Memory B cell (primary cell): ENCODE measurements at regions not wholly inside any gene's neighbourhood (a gene's known extent, or its start where the extent isn't known, plus 50 kb on each side); places are given as distances from the start of the nearest gene placed in this dataset.
"Not testable (repeated sequence)": the region's sequence is repeated elsewhere in the genome, so short reads cannot be mapped to it uniquely, and the experiment has no call there.

Experiments used
- ATAC-seq: fragments of 150-1000 bp; cut with Tn5 transposase; 2 replicates; pipeline ENCODE4 v1.10.0; 2021; ENCODE audit warnings: low read depth, mild to moderate bottlenecking, moderate library complexity
- DNase-seq, 2 donors: peaks; one replicate each; pipeline ENCODE4 v3.0.0; 2022; ENCODE audit warnings: low spot score in 2 of 2
- H3K27ac Mint-ChIP-seq: one replicate; pipeline ENCODE4 v1.8.0; 2022; ENCODE audit warnings: mild to moderate bottlenecking, moderate library complexity, mixed read lengths
- H3K27me3 Mint-ChIP-seq: one replicate; pipeline ENCODE4 v1.8.0; 2022; ENCODE audit warnings: mixed read lengths
- H3K36me3 Mint-ChIP-seq: one replicate; pipeline ENCODE4 v1.8.0; 2022; ENCODE audit warnings: mild to moderate bottlenecking, mixed read lengths
- H3K4me1 Mint-ChIP-seq: one replicate; pipeline ENCODE4 v1.8.0; 2022; ENCODE audit warnings: mixed read lengths
- H3K4me3 Mint-ChIP-seq: one replicate; pipeline ENCODE4 v1.8.0; 2022; ENCODE audit warnings: mild to moderate bottlenecking, moderate library complexity, mixed read lengths
- H3K9me3 Mint-ChIP-seq: one replicate; pipeline ENCODE4 v1.8.0; 2022; ENCODE audit warnings: mixed read lengths

DNA sequence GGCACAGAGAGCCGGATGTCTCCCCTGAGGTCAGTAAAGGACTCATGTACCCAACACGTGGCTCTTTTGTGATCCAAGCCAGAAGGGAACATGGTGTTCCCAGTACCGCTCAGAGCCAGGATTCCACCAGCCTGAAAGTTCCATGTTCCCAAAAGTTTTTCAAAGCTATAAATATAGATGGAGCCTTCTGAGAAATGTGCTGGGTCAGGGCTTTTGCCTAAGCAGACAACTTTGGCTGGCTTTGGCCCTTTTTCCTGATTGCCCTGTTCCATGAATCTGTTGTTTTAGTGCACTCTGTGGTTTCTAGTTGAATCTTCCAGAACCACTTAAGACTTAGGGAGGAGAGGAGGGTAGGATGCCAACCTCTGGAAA is 128.5 kb upstream of the HS3ST2 start:
- Mint-ChIP-seq H3K36me3 (no peaks in the 10 kb centered on the region), H3K4me1 (peaks cover 8% of the 10 kb centered on the region), H3K27me3 (peaks cover 2% of the 10 kb centered on the region), H3K27ac (no peak overlapping the region), H3K9me3 (peaks cover 2% of the 10 kb centered on the region), H3K4me3 (no peak overlapping the region)
- DNase-seq (no peak), ATAC-seq (no peak)

DNA sequence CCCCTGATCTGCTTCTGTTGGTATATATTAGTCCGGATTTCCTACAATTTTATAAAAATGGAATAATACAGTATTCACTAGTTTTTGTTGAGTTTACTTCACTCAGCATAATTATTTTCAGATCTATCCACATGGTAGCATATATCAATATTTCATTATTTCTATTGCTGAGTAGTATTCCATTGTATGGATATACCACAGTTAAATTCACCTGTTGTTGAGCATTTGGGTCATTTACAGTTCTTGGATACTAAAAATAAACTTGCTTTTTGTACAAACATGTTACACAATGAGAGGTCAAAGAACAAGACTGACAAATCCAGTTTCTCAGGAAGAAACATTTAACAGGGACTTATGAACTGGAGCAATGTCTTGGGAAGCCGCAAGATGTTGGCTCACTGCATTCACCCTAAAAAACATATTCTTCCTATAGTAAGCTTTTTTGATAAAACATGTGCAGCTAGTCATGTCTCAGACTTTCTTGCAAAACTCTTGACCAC is 126.9 kb upstream of the HS3ST2 start:
- Mint-ChIP-seq H3K4me3 (no peak overlapping the region), H3K4me1 (peaks cover 8% of the 10 kb centered on the region), H3K27ac (no peak overlapping the region), H3K9me3 (peaks cover 2% of the 10 kb centered on the region), H3K27me3 (peaks cover 2% of the 10 kb centered on the region), H3K36me3 (no peaks in the 10 kb centered on the region)
- DNase-seq (no peak), ATAC-seq (no peak)

DNA sequence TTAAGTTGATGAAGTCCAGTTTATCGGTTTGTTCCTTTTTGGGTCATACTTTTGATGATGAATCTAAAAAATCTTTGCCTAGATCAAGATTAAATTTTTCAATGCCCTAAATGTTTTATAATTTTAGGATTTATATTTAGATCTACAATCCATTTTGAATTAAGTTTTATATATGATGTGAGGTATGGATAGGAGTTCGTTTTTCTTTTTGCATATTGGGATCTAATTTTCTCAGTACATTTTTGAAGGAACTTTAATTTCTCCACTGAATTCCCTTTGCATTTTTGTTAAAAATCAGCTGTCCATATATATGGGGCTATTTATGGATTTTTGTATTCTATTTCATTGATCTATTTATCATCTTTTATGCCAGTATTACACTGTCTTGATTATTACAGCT is 125.5 kb upstream of the HS3ST2 start:
- H3K27ac Mint-ChIP-seq = no peak overlapping the region
- no peaks in the 10 kb centered on the region for H3K27me3 Mint-ChIP-seq
- no peak overlapping the region for H3K4me3 Mint-ChIP-seq
- ATAC-seq = no peak
- H3K4me1 Mint-ChIP-seq = peaks cover 8% of the 10 kb centered on the region
- no peaks in the 10 kb centered on the region for H3K36me3 Mint-ChIP-seq
- no peak for DNase-seq
- peaks cover 2% of the 10 kb centered on the region for H3K9me3 Mint-ChIP-seq

DNA sequence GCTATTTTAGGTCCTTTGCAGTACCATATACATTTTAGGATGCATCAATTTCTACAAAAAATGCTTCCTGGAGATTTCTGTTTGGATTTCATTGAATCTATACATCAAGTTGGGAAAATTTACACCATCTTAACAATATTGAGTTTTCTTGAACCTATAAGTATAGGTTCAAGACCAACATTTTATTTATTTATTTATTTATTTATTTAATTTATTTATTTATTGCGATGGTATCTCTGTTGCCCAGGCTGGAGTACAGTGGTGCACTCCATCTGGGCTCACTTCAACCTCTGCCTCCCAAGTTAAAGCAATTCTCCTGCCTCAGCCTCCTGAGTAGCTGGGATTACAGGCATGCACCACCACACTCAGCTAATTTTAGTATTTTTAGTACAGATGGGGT is 125.0 kb upstream of the HS3ST2 start:
- no peak overlapping the region for H3K4me3 Mint-ChIP-seq

DNA sequence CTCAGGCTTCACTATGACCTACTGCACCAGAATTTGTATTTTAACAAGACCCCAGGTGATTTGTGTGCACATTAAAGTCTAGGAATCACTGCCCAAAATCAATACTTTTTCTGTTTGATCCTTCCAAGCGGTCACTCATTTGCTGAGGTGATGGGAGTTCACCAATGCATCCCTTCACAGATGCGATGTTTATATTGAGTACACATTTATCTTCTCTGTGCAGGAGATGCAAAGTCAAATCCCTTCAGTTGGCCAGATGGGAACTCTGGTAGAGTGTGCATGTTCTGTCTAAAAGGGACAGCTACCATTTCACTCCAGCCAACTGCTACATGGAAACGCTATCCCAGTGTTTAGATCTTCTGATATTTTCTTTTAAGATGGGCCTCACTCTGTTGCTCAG is 122.6 kb upstream of the HS3ST2 start:
- ATAC-seq = no peak
- H3K4me1 Mint-ChIP-seq = no peaks in the 10 kb centered on the region
- H3K4me3 Mint-ChIP-seq = no peak overlapping the region
- no peak for DNase-seq
- H3K36me3 Mint-ChIP-seq = no peaks in the 10 kb centered on the region
- no peaks in the 10 kb centered on the region for H3K27me3 Mint-ChIP-seq
- no peak overlapping the region for H3K27ac Mint-ChIP-seq
- no peaks in the 10 kb centered on the region for H3K9me3 Mint-ChIP-seq

More for the DNA sequence above, 125.0 kb upstream of the HS3ST2 start:
- Mint-ChIP-seq H3K4me1 (peaks cover 8% of the 10 kb centered on the region), H3K27me3 (no peaks in the 10 kb centered on the region), H3K9me3 (peaks cover 2% of the 10 kb centered on the region), H3K36me3 (no peaks in the 10 kb centered on the region), H3K27ac (no peak overlapping the region)
- DNase-seq (no peak), ATAC-seq (no peak)

DNA sequence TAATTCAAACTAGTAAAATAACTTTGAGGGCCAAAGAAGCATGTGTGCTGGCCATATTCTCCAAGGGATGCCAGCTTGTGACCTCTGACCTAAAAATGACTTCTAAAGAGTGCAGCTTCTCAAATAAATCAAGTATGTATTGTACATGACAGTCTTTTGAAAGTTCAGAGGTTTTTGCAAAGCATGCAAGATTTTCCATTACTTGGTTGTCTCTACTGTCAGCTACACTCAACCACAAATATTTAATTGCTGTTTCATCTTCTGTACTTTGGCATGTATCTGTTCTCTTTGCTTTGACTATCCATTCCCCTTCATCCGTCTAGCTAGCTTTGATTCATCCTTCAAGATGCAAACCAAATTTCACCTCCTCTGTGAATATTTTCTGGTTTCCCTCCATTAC is 121.9 kb upstream of the HS3ST2 start:
- no peak for DNase-seq
- Mint-ChIP-seq H3K36me3 (no peaks in the 10 kb centered on the region), H3K4me1 (no peaks in the 10 kb centered on the region), H3K27ac (no peak overlapping the region), H3K27me3 (peaks cover under 1% of the 10 kb centered on the region), H3K9me3 (no peaks in the 10 kb centered on the region), H3K4me3 (no peak overlapping the region)
- ATAC-seq = no peak

DNA sequence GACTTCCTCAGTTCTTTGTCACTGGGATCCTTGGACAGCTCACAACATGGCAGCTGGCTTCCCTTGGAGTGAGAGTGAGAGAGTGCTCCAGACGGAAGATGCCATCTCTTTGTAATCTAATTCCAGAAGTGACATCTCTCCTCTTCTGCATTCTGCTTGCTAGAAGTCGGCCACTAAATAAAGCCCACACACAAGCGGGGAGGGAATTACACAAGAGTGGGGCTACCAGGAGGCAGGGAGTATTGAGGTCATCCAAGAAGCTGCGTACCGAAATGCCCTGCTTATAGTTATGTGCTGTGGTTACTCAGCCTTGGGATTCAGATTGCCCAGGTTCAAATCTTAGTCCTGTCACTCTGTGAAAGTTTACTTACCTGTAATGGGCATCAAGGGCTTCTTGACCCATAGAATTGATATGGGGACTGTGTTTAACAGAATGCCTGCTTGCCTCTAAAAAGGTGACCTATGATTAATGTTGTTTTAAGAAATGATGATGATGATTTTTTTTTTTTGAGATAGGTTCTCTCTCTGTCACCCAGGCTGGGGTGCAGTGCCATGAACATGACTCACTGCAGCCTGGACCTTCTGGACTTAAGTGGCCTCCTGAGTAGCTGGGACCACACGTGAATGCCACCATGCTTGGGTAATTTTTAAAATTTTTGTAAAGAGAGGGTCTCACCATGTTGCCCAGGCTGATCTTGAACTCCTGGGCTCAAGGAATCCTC is 120.9 kb upstream of the HS3ST2 start:
- H3K9me3 Mint-ChIP-seq = no peaks in the 10 kb centered on the region
- H3K27me3 Mint-ChIP-seq = peaks cover 1% of the 10 kb centered on the region
- no peak for DNase-seq
- no peaks in the 10 kb centered on the region for H3K4me1 Mint-ChIP-seq
- H3K27ac Mint-ChIP-seq = no peak overlapping the region
- ATAC-seq = no peak
- H3K4me3 Mint-ChIP-seq = no peak overlapping the region
- no peaks in the 10 kb centered on the region for H3K36me3 Mint-ChIP-seq

DNA sequence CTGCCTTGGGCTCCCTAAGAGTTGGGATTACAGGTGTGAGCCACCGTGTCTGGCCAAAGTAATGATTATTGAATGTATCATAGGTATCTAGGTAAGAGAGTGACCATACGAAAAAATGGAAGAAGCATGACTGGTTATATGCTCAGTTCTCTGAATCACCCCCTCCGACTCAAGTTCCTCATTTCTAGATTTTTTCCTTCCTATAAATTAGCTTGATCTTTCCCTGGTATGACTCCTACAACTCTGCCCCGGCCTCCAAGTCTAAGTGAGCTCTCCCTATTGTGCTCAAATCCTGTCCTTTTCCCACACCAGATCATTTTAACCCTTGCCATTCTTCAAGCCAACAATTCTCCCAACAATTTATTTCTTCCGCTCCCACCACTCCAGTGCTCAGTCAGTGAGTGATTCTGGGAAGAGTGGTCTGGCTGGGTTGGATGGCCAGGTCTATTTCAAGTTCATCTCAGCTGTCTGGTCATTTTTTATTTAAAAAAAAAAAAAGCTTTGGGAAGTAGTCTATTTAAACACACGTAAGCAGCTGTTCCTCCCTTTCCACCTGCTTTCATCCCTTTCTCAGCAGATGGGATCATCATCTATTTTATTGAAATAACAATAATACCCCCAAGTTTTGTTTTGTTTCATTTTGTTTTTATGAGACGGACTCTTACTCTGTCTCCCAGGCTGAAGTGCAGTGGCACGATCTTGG is 120.2 kb upstream of the HS3ST2 start:
- H3K36me3 Mint-ChIP-seq = no peaks in the 10 kb centered on the region
- H3K4me3 Mint-ChIP-seq = no peak overlapping the region
- no peak for DNase-seq
- H3K4me1 Mint-ChIP-seq = no peaks in the 10 kb centered on the region
- H3K27me3 Mint-ChIP-seq = peaks cover 1% of the 10 kb centered on the region
- H3K9me3 Mint-ChIP-seq = no peaks in the 10 kb centered on the region
- no peak for ATAC-seq
- H3K27ac Mint-ChIP-seq = no peak overlapping the region

DNA sequence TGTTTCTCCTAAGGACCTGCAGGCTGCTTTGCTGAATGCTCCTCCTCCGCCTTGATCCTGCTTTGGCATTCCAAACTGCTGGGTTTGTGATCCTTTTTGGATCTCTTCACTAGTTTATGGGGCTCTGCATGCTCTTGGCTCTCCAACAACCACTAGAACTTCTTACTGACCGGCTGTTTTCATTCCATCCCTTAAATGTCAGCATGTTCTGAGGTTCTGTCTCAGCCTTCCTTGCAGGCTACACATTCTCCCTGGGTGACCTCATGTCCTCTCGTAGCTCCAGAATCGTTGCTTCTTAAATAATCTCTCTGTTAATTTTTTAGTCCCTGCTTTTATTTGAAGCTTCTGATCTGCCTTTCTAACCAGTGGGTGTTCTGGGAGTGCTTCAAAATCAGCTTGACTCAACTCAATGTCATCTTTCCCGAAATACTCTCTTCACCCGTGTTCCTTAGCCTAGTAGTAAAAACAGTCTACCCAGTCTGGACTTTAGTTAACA is 119.0 kb upstream of the HS3ST2 start:
- ATAC-seq = no peak
- H3K27ac Mint-ChIP-seq = no peak overlapping the region
- peaks cover 1% of the 10 kb centered on the region for H3K27me3 Mint-ChIP-seq
- H3K4me1 Mint-ChIP-seq = no peaks in the 10 kb centered on the region
- H3K4me3 Mint-ChIP-seq = no peak overlapping the region
- H3K36me3 Mint-ChIP-seq = no peaks in the 10 kb centered on the region
- no peak for DNase-seq
- no peaks in the 10 kb centered on the region for H3K9me3 Mint-ChIP-seq

DNA sequence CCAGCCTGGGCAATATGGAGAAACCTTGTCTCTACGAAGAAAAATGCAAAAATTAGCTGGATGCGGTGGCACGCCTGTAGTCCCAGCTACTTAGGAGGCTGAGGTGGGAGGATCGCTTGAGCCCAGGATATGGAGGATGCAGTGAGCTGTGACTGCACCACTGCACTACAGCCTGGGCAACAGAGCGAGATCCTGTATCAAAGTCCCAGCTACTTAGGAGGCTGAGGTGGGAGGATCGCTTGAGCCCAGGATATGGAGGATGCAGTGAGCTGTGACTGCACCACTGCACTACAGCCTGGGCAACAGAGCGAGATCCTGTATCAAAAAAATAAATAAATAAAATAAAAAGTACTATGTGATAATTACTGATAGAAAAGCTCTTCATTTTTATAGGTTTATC is 118.2 kb upstream of the HS3ST2 start:
- ATAC-seq, H3K36me3 Mint-ChIP-seq, DNase-seq, H3K4me3 Mint-ChIP-seq, H3K4me1 Mint-ChIP-seq, H3K27me3 Mint-ChIP-seq, H3K9me3 Mint-ChIP-seq, H3K27ac Mint-ChIP-seq: not testable (repeated sequence)

DNA sequence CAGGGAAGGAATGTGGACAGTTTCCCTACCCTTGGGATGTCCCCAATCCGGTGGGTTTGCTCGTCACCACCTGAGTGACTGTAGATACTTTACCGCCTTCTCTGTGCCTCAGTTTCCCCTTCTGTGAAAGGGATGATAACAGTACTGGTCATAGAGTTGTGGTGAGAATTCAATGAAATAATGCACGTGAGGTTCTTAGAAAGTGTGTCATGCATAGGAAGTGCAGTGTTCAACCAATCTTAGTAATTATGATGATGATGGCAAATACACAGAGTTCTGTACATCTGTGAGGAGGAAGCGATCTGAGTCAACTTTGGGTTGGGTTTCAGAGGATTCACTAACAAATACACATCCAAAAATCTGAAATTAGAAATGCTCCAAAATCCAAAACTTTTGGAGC is 114.6 kb upstream of the HS3ST2 start:
- ATAC-seq (no peak), DNase-seq (no peak)
- Mint-ChIP-seq H3K4me3 (no peak overlapping the region), H3K9me3 (no peaks in the 10 kb centered on the region), H3K4me1 (no peaks in the 10 kb centered on the region), H3K27me3 (peaks cover 20% of the 10 kb centered on the region), H3K27ac (no peak overlapping the region), H3K36me3 (no peaks in the 10 kb centered on the region)

DNA sequence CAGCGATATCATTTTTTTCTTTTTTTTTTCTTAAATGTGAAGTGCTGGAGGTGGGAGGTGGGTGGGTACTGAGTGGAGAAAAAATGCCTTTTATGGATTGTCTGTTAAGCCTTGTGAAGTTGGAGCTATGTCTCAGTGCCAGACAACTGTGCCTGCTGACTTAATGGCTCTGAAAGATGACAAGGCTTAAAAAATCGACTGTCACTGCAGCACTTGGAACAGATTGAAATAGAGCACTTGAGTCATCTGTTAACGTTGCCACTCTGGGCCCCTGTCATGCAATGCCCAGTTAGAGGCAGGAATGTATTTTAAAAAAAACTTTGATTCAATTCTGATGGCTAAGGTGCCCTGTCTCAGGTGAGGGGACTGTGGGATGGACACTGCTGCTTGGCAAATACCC is 108.2 kb upstream of the HS3ST2 start:
- Mint-ChIP-seq H3K36me3 (no peaks in the 10 kb centered on the region), H3K27ac (no peak overlapping the region), H3K4me1 (no peaks in the 10 kb centered on the region), H3K4me3 (no peak overlapping the region), H3K9me3 (no peaks in the 10 kb centered on the region), H3K27me3 (peaks cover 19% of the 10 kb centered on the region)
- DNase-seq (no peak), ATAC-seq (no peak)

DNA sequence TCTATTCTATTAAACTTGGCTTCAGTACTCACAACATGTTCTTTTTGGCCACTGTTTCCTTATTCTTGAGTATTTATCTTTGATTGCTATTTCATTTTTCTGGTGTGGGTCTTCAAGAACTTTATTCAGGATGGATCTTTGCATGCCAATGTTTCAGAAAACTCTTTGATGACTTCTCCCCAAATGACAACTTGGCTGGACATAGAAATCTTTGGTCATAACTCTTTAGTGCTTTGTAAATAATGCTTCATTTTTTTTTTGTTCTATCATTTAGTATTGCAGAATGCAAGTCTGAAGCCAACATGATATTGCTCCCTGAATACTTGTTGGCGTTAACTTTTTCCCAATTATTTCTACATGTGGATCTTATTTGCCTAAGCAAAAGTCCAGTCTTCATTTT is 103.6 kb upstream of the HS3ST2 start:
- peaks cover 13% of the 10 kb centered on the region for H3K9me3 Mint-ChIP-seq
- peaks cover 5% of the 10 kb centered on the region for H3K36me3 Mint-ChIP-seq
- H3K27ac Mint-ChIP-seq = no peak overlapping the region
- H3K27me3 Mint-ChIP-seq = peaks cover 12% of the 10 kb centered on the region
- H3K4me1 Mint-ChIP-seq = no peaks in the 10 kb centered on the region
- DNase-seq (no peak), ATAC-seq (no peak)
- no peak overlapping the region for H3K4me3 Mint-ChIP-seq

DNA sequence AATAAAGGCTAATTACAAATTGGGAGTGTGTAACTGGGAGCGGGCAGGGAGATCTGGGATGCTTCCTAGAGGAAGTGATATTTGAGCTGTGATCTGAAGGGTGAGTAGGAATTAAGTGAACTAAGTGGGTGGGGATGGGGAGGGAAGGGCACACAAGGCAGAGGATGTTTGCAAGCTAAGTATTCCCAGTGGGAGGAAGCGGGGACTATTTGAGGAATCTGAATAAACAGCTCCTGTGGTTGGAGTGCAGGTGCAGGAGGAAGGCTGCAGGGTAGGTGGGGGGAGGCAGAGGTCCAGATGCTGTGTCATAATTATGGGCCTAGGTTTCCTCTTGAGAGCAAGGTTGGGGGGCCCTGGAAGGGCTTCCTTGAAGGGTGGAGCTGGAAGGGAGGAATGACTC is 102.1 kb upstream of the HS3ST2 start:
- DNase-seq (no peak), ATAC-seq (no peak)
- no peak overlapping the region for H3K27ac Mint-ChIP-seq
- H3K4me1 Mint-ChIP-seq = no peaks in the 10 kb centered on the region
- peaks cover 13% of the 10 kb centered on the region for H3K9me3 Mint-ChIP-seq
- H3K27me3 Mint-ChIP-seq = peaks cover 13% of the 10 kb centered on the region
- H3K36me3 Mint-ChIP-seq = peaks cover 5% of the 10 kb centered on the region
- H3K4me3 Mint-ChIP-seq = no peak overlapping the region

DNA sequence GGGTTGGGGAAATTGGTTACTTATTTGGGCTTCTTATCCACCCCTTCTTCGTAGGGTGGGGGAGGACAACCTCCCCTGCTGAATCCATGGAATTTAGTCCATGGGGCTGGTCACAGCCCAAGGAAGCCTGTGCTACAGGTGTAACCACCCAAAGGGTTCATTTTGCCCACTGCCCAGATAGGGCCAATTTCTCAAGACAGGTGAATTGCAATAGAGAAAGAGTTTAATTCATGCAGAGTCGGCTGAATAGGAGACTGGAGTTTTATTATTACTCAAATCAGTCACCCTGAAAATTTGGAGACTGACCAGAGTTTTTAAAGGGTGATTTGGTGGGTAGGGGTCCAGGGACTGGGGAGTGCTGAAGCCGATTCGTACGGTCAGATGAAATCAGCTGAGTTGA is 101.5 kb upstream of the HS3ST2 start:
- ATAC-seq (no peak), DNase-seq (no peak)
- no peak overlapping the region for H3K4me3 Mint-ChIP-seq
- peaks cover 13% of the 10 kb centered on the region for H3K9me3 Mint-ChIP-seq
- H3K27ac Mint-ChIP-seq = no peak overlapping the region
- peaks cover 5% of the 10 kb centered on the region for H3K36me3 Mint-ChIP-seq
- H3K4me1 Mint-ChIP-seq = no peaks in the 10 kb centered on the region
- peaks cover 13% of the 10 kb centered on the region for H3K27me3 Mint-ChIP-seq
